ENCODE measurements at regions not wholly inside any gene's neighbourhood (a gene's known extent, or its start where the extent isn't known, plus 50 kb on each side); places are given as distances from the start of the nearest gene placed in this dataset.

DNA sequence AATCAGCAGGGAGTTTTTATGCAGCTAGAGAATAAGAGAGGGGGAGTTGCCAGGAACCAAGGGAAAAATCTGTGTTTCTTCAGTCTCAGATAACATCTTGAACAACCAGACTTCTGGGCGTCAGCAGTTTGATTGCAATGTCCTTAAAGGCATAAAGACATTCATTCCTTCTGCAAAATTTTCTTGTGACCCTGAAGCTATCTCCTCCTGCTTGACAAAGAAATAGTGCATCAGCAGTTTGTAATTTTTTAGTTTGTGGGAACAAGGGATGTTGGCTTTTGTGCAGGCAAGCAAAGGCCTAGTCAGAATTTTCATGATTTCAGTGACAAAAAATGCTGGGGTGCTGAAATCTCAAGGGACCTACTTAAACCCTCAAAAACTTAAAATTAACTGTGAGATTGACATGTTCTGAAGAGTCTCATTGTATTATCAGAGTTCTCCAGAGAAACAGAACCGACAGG, 125.8 kb upstream of the UNC5C start:
- no peak overlapping the region for H3K27ac Mint-ChIP-seq
- 100% methylated on average over 1 of the region's 2 CpGs for WGBS (ENCODE audit: insufficient coverage)
- no peak overlapping the region for H3K27ac ChIP-seq (ENCODE audit: low read depth in 1 of 2, low read length in 2 of 2)
- H3K4me3 Mint-ChIP-seq = no peak overlapping the region
- no peak overlapping the region for H2AFZ ChIP-seq (ENCODE audit: insufficient read depth, low read depth, low read length, poor library complexity, severe bottlenecking)
- no peaks in the 10 kb centered on the region for H4K20me1 ChIP-seq (ENCODE audit: insufficient read depth, low read length)
- peaks cover 0 to 2% (median 2%) of the 10 kb centered on the region in 3 donors for H3K27me3 Mint-ChIP-seq (ENCODE audit: low read depth in 3 of 3)
- H3K9ac ChIP-seq (ENCODE audit: insufficient read depth, low read length, poor library complexity, severe bottlenecking) = no peak overlapping the region
- peaks cover 0 to 4% (median 0%) of the 10 kb centered on the region in 7 donors for H3K9me3 Mint-ChIP-seq
- no peaks in the 10 kb centered on the region for H3K36me3 ChIP-seq (replicated peaks in 1 of 2; ENCODE audit: control insufficient read depth in 1 of 2, insufficient read depth in 2 of 2, low read length in 2 of 2)
- H3K4me1 Mint-ChIP-seq = no peaks in the 10 kb centered on the region
- H3K4me1 ChIP-seq (ENCODE audit: control insufficient read depth in 1 of 2, insufficient read depth in 2 of 2, low read length in 2 of 2) = no peaks in the 10 kb centered on the region
- intact Hi-C loops (cut with micrococcal nuclease) = no loop called here
- H3K36me3 Mint-ChIP-seq = no peaks in the 10 kb centered on the region
- H3K4me2 ChIP-seq (replicated peaks; ENCODE audit: extremely low read depth, low read length, poor library complexity, severe bottlenecking) = no peak overlapping the region
- H3K9me3 ChIP-seq (replicated peaks in 1 of 2; ENCODE audit: control insufficient read depth in 1 of 2, insufficient read depth in 1 of 2, low read length in 2 of 2) = no peaks in the 10 kb centered on the region
- DNase-seq = no peak
- no peak overlapping the region for H3K4me3 ChIP-seq (replicated peaks in 1 of 3; ENCODE audit: low read depth in 2 of 3, low read length in 3 of 3)
- TF ChIP-seq CTCF (IDR thresholded peaks at IDR 0.05) = no peak
- H3K79me2 ChIP-seq (ENCODE audit: insufficient read depth, low read length) = no peaks in the 10 kb centered on the region
- no peaks in the 10 kb centered on the region for H3K27me3 ChIP-seq (ENCODE audit: control insufficient read depth in 2 of 2, insufficient read depth in 2 of 2, low read length in 2 of 2)

DNA sequence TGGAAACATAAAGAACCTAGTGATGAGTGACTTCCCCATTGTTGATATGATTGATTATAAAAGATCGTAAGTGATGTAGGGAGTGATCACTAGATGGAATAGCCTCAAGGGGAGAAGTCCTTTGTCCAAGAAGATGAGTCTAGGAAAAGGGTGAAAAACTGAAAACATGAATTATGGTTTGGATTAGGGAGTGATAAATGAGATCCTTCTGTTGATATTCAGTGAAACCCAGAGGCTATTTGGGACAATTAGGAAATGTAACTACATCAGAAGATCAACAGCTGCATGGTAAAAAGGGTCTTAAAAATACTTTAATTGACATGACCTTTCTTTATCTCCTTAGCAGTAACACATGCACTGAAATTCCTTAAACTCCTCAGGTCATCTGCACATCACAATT, 124.0 kb upstream of the UNC5C start:
- no peaks in the 10 kb centered on the region for H3K4me1 Mint-ChIP-seq
- Histone ChIP-seq H3K79me2 (ENCODE audit: insufficient read depth, low read length) (no peaks in the 10 kb centered on the region), H3K4me1 (ENCODE audit: control insufficient read depth in 1 of 2, insufficient read depth in 2 of 2, low read length in 2 of 2) (no peaks in the 10 kb centered on the region), H3K36me3 (replicated peaks in 1 of 2; ENCODE audit: control insufficient read depth in 1 of 2, insufficient read depth in 2 of 2, low read length in 2 of 2) (no peaks in the 10 kb centered on the region), H3K9ac (ENCODE audit: insufficient read depth, low read length, poor library complexity, severe bottlenecking) (no peak overlapping the region), H4K20me1 (ENCODE audit: insufficient read depth, low read length) (no peaks in the 10 kb centered on the region), H2AFZ (ENCODE audit: insufficient read depth, low read depth, low read length, poor library complexity, severe bottlenecking) (no peak overlapping the region), H3K9me3 (replicated peaks in 1 of 2; ENCODE audit: control insufficient read depth in 1 of 2, insufficient read depth in 1 of 2, low read length in 2 of 2) (no peaks in the 10 kb centered on the region), H3K27me3 (ENCODE audit: control insufficient read depth in 2 of 2, insufficient read depth in 2 of 2, low read length in 2 of 2) (no peaks in the 10 kb centered on the region), H3K4me3 (replicated peaks in 1 of 3; ENCODE audit: low read depth in 2 of 3, low read length in 3 of 3) (no peak overlapping the region), H3K27ac (ENCODE audit: low read depth in 1 of 2, low read length in 2 of 2) (no peak overlapping the region), H3K4me2 (replicated peaks; ENCODE audit: extremely low read depth, low read length, poor library complexity, severe bottlenecking) (no peak overlapping the region)
- H3K27me3 Mint-ChIP-seq (ENCODE audit: low read depth in 3 of 3) = peaks cover 0 to 2% (median 2%) of the 10 kb centered on the region in 3 donors
- H3K27ac Mint-ChIP-seq = no peak overlapping the region
- 78% methylated on average over 1 of the region's 1 CpG for WGBS (ENCODE audit: insufficient coverage)
- H3K9me3 Mint-ChIP-seq = peaks cover 0 to 3% (median 0%) of the 10 kb centered on the region in 7 donors
- DNase-seq = no peak
- no peaks in the 10 kb centered on the region for H3K36me3 Mint-ChIP-seq
- intact Hi-C loops (cut with micrococcal nuclease) = no loop called here
- no peak overlapping the region for H3K4me3 Mint-ChIP-seq
- TF ChIP-seq CTCF (IDR thresholded peaks at IDR 0.05) = no peak
